Fibroblast of skin of right quadriceps (primary cell): ENCODE measurements at regions not wholly inside any gene's neighbourhood (a gene's known extent, or its start where the extent isn't known, plus 50 kb on each side); places are given as distances from the start of the nearest gene placed in this dataset.
A peak's percentile ranks its signal among the peaks of the same experiment; 100 is the strongest.
"Not testable (repeated sequence)": the region's sequence is repeated elsewhere in the genome, so short reads cannot be mapped to it uniquely, and the experiment has no call there.

Experiments
- DNase-seq: peaks from one replicate; pipeline ENCODE4 v3.0.0-alpha.2; 2013

DNA sequence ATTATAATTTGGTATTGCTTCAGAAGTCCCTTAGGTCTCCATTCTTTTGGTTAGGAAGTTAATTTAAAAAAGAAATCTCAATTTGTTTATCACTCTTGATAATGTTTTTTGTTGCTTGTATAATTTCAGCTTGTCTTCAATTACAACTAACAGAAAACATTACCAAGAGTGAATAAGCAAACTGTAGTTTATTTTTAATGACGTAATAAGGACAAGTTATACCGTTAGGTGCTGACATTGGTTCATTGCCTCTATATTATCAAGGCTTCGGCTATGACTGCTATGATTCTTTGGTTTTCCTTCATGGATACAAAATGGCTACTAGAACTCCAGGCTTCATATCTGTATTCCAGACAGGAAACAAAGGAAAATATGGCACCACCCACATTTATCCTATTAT, 220.6 kb downstream of the PTGER3 start:
- no peak for DNase-seq

DNA sequence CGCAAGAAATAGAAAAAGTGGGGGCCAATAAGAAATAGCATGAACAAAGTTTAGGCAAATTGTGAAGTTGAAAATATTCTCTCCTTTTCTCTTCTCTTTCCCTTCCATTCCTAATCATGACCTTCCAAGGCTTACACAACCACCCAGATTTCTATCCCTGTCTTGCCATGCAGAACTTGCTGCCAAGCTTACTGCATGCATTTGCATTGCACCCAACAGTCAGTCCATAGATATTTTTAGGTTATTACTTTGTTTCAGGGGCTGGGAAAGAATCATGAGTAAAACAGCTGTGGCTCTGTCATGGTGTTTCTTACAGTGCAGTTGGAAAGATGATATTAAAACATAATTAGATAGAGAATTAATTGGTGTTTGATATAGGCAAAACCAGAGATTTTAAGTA, 219.4 kb downstream of the PTGER3 start:
- no peak for DNase-seq

GRCh38 chr1:70834365-70834764, 213.3 kb downstream of the PTGER3 start:
- not testable (repeated sequence) for DNase-seq

GRCh38 chr1:70836456-70836855, 211.2 kb downstream of the PTGER3 start:
- DNase-seq = no peak

GRCh38 chr1:70840260-70840953, 207.2 kb downstream of the PTGER3 start:
- peak; percentile 3 for DNase-seq

DNA sequence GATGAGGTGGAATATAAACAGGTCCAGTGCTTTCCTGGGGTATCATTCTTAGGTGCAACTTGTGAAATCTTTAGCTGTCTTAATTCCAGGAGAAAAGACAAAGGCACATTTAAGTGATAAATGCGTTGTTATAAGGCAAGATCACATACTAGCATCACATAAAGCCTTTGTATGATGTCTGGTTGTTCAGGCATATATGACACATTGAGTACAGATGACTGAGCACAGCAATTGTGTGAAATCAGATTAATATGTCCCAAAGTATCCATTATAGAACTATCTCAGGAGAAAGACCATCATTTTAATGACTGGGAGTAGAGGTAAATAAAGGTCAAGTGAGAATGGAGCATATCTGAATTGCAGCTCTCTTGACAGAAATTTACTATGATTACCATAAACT, 205.1 kb downstream of the PTGER3 start:
- DNase-seq = no peak

DNA sequence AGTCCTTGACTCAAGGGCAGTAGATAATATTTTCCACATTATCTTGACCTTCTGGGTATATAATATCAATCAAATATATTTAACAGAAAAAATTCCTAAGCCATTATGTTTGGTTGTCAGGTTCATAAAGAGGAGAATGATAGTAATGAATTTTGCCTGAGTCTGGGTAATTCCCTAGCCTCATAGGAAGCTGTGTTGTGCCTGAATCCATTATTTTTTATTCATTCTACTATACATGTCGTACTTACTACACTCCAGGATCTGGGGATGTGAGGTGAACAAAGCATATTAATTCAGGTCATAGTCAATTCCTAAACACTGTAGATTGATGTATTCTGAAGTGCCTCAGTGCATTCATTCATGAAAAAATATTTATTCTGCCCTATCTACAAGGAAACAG, 204.2 kb downstream of the PTGER3 start:
- DNase-seq = no peak

DNA sequence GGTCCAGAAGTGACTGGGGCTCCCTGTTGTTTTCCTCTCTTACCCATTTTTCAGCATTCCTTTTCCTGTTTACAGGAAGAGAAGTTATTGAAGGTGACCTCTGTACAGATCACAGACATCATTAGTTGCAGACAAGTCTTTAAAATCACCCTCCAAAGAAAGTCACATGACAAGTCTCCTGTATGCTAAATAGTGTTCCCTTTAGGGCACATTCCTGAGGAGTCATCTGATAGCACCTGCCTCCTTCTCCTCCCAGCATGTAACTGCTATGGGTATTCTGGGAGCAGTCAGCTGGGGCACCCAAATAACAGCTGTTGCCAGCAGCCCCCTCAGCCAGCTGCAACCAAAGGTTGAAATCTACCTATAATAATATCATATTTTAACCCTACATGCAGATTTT, 200.6 kb downstream of the PTGER3 start:
- DNase-seq = no peak

GRCh38 chr1:70855203-70855602, 192.4 kb downstream of the PTGER3 start:
- DNase-seq = no peak

- DNase-seq = no peak
Observed at GRCh38 chr1:70856201-70856600, 191.4 kb downstream of the PTGER3 start.

GRCh38 chr1:70863239-70863638, 184.4 kb downstream of the PTGER3 start:
- no peak for DNase-seq

DNA sequence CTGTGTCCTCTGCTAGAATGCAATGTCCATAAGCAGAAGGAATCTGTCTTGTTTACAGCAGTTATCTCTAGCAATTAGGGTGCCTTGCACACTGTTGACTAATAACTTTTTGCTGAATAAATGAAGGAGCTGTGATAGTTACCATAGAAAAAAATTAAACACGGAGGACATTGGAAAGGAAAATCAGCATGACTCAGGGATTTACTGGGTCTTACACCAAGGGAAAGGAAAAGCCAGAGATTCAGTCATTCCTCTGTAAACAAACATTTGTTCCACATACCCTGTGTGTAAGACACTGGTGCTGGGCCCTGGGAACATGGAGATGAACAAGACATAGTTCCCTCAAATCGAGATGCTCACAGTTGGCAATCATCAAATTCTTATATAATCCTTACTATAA, 183.3 kb downstream of the PTGER3 start:
- no peak for DNase-seq

- DNase-seq = no peak
Observed at GRCh38 chr1:70866542-70867264, 180.9 kb downstream of the PTGER3 start.

- DNase-seq = no peak
Observed at GRCh38 chr1:70871790-70872189, 175.8 kb downstream of the PTGER3 start.

GRCh38 chr1:70874063-70874462, 173.6 kb downstream of the PTGER3 start:
- no peak for DNase-seq

DNA sequence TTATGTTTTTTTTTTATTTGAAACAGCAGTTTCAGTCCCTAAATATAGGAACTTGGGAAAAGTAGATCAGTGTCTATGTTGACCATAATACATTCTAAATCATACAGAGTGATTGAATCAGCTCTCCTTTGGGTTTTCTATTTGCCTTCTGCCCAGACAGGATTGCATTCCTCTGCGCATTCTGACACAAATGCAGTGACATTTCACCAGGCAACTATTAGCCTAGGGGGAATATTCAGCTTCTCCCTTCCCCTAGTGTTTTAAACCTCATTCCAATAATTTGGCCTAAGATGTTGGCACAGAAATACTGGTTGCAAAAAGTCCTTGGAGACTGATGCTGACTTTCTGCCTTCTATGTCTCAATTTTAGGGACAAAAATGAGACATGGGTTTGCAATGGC, 172.8 kb downstream of the PTGER3 start:
- DNase-seq = no peak

GRCh38 chr1:70877343-70877742, 170.3 kb downstream of the PTGER3 start:
- no peak for DNase-seq

DNA sequence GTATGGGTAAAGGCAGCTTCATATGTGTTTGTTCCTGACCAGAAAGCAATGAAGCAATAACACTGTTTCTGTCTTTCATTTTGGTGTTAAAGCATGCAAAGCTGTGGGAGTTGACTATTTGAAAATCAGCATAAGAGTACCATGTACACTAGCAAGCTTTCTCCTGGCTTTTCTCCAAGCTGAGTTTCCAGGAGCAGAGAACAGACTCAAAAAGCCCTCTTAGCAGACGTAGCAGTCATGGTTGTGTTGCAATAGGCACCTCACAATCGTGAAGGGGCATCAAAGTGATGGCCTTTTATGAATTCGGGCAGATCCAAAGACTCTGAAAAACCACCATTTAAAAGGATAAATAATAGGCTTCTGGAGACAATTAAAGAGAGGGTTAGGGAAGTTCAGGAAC, 159.7 kb downstream of the PTGER3 start:
- no peak for DNase-seq

GRCh38 chr1:70888722-70889121, 158.9 kb downstream of the PTGER3 start:
- DNase-seq = no peak

GRCh38 chr1:70890408-70890807, 157.2 kb downstream of the PTGER3 start:
- no peak for DNase-seq

DNA sequence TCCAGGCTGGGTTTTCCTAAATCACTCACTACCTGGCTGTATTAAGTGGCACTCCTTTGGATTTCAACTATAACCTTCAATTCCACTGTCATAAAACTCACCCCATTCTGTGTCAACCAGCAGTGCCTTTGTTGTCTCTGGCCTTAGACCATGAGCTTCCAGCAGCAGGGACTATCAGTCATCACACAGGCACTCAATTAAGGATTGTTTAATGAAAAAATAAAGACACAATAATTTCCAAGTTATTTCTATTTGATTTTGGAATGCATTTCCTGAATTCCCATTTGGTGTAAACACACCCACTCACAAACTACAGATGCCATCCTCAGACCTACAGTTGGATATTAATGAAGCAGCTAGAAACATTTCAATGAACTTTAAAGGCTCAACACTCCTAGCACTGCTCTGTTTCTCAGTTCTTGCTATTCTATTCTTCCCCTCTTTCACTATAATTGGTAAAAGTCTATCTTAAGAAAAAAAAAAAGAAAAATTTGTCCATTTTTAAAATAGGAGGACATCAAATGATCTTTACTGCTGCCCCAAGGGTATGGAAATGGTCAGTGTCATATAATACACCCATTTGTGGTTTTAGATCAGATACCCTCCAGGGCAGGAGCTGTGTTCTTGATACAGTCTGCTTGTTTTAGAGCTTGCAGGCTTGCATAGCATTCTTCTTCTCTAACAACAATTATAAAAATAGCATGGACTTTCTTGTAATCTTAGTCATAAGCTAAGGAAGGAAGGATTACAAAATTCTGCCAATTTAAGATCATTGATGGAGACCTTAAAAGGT, 156.4 kb downstream of the PTGER3 start:
- DNase-seq = no peak

DNA sequence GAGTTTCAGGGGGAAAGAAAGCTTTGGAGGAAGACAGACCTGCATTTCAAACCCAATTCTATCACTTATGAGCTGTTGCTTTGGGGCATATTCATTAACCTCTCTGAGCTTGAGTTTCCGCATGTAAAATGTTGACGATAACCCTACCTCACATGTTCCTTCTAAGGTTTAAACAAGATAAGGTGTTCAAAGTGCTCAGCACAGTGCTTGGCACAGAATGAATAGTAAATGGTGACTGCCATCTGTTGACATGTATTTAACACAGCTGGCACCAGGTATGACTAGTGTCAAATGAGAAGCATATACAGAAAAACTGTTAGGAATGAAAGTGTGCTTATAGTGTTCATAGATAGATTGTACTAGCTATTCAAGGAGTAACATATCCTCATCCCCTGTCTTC, 155.5 kb downstream of the PTGER3 start:
- no peak for DNase-seq

- no peak for DNase-seq
Observed at GRCh38 chr1:70892930-70893329, 154.7 kb downstream of the PTGER3 start.

- DNase-seq = peak; percentile 4
Observed at GRCh38 chr1:70893381-70893780, 154.2 kb downstream of the PTGER3 start.
